ENCODE measurements at regions not wholly inside any gene's neighbourhood (a gene's known extent, or its start where the extent isn't known, plus 50 kb on each side); places are given as distances from the start of the nearest gene placed in this dataset.

DNA sequence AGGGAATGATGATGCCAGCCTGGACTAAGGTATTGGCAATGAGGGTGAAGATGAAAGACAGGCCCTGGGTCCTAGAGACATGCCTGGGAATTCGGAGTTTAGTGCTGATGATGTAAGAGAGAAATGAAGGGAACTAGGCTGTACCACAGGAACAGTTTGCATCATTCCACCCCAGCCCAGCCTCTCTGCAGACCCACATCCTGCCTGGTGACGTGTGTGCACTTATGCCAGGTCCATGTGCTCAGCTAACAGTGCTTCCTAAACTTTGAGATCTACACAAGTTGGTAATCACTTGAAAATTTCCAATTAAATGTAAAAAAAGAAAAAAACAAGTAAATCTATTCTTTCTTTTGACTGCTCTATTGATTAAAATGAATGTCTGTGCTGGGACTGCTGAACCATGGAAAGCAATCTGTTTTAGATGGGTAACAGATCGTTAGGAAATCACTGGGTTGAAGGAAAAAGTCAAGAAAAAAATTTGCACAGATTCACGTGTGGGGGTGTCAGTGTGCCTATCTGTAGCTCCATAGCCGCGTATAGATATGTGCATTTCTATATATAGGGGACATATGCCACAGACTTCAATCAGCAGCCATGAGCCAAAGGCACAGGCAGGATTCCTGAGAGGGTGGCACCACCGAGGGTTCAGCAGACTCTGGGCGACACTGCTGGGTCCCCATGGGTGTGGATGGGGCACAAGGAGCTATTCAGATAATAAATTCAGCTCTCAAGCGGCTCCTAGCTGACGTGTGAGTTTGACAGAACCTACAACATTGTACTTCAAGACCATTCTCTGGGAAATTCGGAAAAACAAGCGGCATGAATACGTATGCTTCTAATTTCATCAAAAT, 131.1 kb upstream of the OPCML start:
- no peaks in the 10 kb centered on the region for H3K36me3 Mint-ChIP-seq
- no peaks in the 10 kb centered on the region for H3K4me1 Mint-ChIP-seq
- DNase-seq = no peak
- H3K4me3 Mint-ChIP-seq = no peak overlapping the region
- no peaks in the 10 kb centered on the region for H3K9me3 Mint-ChIP-seq
- no peak overlapping the region for H3K27ac Mint-ChIP-seq
- H3K27me3 Mint-ChIP-seq (ENCODE audit: low read depth in 3 of 3) = peaks cover 0 to 1% (median 0%) of the 10 kb centered on the region in 3 donors

DNA sequence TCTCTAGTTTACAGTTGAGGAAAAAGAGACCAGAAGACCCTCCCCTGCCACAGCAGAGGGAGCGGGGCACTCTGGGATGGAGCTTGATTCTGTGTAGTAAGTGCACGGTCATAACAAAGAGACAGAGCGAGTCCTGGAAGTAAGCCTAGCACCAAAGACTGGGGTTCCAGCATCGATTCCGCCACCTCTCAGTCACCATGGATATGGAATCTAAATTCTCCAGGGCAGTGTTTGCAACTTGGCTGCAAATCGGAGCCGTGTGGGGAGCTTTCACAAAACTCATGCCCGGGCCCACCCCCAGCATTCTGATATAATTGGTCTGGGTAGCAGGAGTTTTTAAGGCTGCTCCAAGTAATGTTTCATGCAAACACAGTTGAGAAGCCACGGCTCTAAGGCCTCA, 129.5 kb upstream of the OPCML start:
- no peak for DNase-seq
- H3K27ac Mint-ChIP-seq = no peak overlapping the region
- no peak overlapping the region for H3K4me3 Mint-ChIP-seq
- H3K9me3 Mint-ChIP-seq = peaks cover 0 to 1% (median 0%) of the 10 kb centered on the region in 6 donors
- H3K4me1 Mint-ChIP-seq = no peaks in the 10 kb centered on the region
- peaks cover 0 to 1% (median 0%) of the 10 kb centered on the region in 3 donors for H3K27me3 Mint-ChIP-seq (ENCODE audit: low read depth in 3 of 3)
- no peaks in the 10 kb centered on the region for H3K36me3 Mint-ChIP-seq

DNA sequence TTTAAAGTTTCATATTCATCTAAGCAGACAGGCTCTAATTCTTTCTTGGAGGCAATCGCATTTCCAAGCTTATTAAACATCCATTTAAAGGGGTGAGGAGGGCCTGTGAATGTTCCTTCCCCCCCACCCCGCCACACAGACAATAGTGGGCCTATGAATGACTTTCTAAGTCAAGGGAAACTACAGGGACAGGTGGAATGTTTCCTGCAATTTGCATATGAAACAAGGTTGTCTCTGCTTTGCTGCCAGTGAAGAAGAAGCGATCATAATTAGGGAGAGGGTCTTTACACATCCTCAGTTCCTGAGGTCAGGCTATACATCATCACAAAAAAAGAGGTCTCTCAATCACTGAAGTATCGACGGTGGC, 127.9 kb upstream of the OPCML start:
- no peak for DNase-seq
- peaks cover 0 to 1% (median 0%) of the 10 kb centered on the region in 3 donors for H3K27me3 Mint-ChIP-seq (ENCODE audit: low read depth in 3 of 3)
- no peaks in the 10 kb centered on the region for H3K36me3 Mint-ChIP-seq
- H3K4me3 Mint-ChIP-seq = no peak overlapping the region
- no peak overlapping the region for H3K27ac Mint-ChIP-seq
- peaks cover 0 to 1% (median 0%) of the 10 kb centered on the region in 6 donors for H3K9me3 Mint-ChIP-seq
- H3K4me1 Mint-ChIP-seq = no peaks in the 10 kb centered on the region

DNA sequence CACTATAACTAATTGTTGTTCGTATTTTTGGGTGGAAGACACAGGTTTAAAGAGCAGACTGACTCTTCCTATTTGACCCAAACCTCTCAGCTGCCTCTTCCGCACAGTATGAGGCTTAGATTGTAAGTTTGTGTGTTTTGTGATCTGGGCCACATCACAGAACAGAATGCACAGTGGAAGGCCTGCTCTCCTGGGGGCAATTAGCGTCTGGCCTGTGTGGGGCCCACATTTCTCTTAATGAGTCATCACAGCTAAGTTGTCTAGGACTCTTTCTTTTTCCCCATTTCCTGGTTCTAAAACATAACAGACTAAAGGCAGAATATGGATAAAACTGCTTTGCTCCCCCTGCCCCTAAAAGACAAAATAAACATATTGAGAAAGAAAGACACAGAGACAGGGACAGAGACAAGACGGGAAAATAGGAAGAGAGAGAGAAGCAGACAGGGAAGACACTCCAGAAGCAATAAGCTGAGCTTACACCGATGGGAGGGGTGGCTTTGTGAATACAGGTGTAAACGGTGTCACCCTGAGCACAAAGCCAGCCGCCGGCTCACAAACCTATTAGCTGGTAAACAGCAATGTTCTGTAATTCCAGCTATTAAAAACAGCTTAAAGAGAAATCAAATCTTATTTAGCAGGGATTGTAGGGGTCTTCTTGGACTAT, 127.4 kb upstream of the OPCML start:
- H3K4me3 Mint-ChIP-seq = no peak overlapping the region
- no peaks in the 10 kb centered on the region for H3K4me1 Mint-ChIP-seq
- H3K36me3 Mint-ChIP-seq = no peaks in the 10 kb centered on the region

DNA sequence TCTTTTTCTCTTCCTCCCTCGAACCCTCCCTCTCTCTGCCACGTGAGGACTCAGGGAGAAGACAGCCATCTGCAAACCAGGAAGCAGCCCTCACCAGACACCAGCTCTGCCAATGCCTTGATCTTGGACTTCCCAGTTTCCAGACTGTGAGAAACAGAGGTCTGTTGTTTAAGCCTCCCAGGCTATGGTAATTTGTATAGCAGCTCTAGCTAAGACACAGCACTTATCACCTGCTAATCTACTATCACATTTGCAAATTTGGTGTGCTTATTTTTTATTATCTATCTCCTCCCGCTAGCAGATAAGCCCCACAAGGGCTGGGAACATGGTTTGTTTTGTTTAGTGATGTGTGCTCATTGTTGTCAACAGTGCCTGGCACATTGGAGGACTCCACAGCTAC, 124.8 kb upstream of the OPCML start:
- peaks cover 0 to 4% (median 0%) of the 10 kb centered on the region in 6 donors for H3K9me3 Mint-ChIP-seq
- no peaks in the 10 kb centered on the region for H3K4me1 Mint-ChIP-seq
- no peak overlapping the region for H3K4me3 Mint-ChIP-seq
- no peaks in the 10 kb centered on the region for H3K36me3 Mint-ChIP-seq
- H3K27me3 Mint-ChIP-seq (ENCODE audit: low read depth in 3 of 3) = peaks cover 0 to 1% (median 0%) of the 10 kb centered on the region in 3 donors
- no peak overlapping the region for H3K27ac Mint-ChIP-seq
- DNase-seq = no peak

More for the DNA sequence above, 127.4 kb upstream of the OPCML start:
- peaks cover 0 to 1% (median 0%) of the 10 kb centered on the region in 6 donors for H3K9me3 Mint-ChIP-seq
- DNase-seq = no peak
- no peak overlapping the region for H3K27ac Mint-ChIP-seq
- peaks cover 0 to 1% (median 0%) of the 10 kb centered on the region in 3 donors for H3K27me3 Mint-ChIP-seq (ENCODE audit: low read depth in 3 of 3)

DNA sequence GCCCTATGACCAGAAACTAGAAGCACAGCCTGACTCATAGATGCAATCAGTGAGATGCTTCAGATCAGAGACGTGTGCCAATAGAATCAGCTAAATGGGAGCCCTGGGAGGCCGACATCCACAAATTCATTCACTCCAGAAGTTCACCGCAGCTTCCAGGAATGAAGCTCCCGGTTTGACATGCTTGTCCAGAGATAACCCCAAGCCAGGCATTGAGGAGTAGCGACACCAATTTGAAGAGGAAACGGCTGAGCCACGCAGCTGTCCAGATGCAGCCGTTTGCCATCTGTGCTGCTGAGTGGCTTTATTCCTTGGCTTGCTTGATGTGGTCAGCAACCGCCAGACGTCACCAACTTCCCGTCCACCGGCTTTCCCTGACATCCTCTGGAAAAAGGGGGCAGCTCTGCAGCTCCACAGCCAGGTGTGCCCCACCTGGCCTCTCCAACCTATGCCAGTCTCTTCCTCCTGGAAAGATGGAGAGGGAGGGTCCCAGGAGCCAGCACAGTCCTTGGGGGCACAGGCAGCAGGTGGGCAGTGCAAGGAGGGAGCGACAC, 123.9 kb upstream of the OPCML start:
- Mint-ChIP-seq H3K36me3 (no peaks in the 10 kb centered on the region), H3K27ac (no peak overlapping the region), H3K4me3 (no peak overlapping the region), H3K4me1 (no peaks in the 10 kb centered on the region), H3K27me3 (ENCODE audit: low read depth in 3 of 3) (peaks cover 0 to 1% (median 0%) of the 10 kb centered on the region in 3 donors), H3K9me3 (peaks cover 0 to 4% (median 0%) of the 10 kb centered on the region in 6 donors)
- no peak for DNase-seq

DNA sequence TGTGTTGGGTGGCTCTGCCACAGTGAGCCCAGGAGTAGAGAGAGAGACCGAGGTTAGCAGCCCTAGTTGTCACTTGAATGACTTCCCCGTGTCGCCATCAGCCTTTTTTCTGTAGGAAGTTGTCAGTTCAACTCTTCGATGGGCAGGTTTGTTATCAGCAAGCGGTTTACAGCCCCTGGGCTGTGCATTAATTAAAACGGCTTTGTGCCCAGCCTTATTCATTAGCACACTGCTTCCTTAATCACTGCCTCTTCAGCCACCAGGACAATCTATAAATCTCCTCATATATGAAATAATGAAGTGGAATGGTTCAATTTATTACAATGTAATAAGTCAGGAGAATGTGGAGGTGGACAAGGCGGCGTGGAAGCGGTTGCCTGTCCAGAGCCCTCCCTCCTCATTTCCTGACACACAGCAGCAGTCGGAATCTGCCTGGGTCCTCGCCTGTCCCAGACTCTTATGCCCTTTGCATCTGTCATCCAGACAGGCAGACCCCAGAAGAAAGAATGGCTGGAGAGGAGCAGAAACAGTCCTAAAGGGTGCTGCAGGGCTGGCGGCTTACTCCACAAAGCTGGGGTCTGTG, 122.4 kb upstream of the OPCML start:
- no peaks in the 10 kb centered on the region for H3K36me3 Mint-ChIP-seq
- no peak overlapping the region for H3K4me3 Mint-ChIP-seq
- no peaks in the 10 kb centered on the region for H3K4me1 Mint-ChIP-seq
- H3K9me3 Mint-ChIP-seq = peaks cover 0 to 4% (median 2%) of the 10 kb centered on the region in 6 donors
- H3K27me3 Mint-ChIP-seq (ENCODE audit: low read depth in 3 of 3) = peaks cover 0 to 3% (median 0%) of the 10 kb centered on the region in 3 donors
- DNase-seq = no peak
- no peak overlapping the region for H3K27ac Mint-ChIP-seq

DNA sequence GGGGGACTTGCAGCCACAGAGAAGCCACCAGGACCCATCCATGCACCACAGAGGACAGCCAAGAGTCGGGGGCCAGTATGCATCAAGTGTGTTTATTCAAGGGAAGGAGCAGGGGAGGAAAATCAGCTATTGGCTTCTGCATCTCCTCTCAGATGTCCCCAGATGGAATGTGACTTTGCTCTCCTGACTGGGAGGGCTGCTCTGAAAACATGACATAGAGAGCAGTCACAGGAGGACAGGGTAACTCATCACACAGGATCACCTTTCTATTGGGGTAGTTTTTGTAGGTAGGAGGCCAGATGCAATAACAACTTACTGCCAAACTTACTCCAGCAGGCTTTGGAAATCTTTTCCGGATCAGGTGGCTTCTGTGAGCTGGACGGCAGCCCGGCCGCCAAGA, 121.0 kb upstream of the OPCML start:
- H3K4me3 Mint-ChIP-seq = no peak overlapping the region
- H3K36me3 Mint-ChIP-seq = no peaks in the 10 kb centered on the region
- DNase-seq = no peak
- H3K9me3 Mint-ChIP-seq = peaks cover 0 to 4% (median 2%) of the 10 kb centered on the region in 6 donors
- H3K27ac Mint-ChIP-seq = no peak overlapping the region
- no peaks in the 10 kb centered on the region for H3K4me1 Mint-ChIP-seq
- peaks cover 0 to 1% (median 0%) of the 10 kb centered on the region in 3 donors for H3K27me3 Mint-ChIP-seq (ENCODE audit: low read depth in 3 of 3)

DNA sequence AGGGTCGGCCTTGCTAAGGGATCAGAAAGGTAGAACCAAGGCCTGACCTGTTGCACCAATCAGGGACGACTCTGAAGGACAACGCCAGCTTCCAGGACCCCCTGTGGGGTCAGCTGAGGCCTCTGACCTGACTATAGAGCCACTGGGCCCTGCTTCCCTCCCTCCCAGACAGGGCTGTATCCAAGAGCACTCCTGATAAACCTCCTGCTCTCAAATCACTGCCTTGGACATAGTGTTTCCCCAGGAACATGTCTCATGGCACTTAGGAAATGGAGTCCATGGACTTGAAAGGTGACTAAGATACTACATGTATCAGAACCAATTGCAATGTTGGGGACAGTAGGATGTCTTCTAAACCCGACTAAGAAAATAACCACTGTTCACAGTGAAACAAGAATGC, 117.8 kb upstream of the OPCML start:
- no peaks in the 10 kb centered on the region for H3K36me3 Mint-ChIP-seq
- H3K4me3 Mint-ChIP-seq = no peak overlapping the region
- peaks cover 0 to 1% (median 0%) of the 10 kb centered on the region in 3 donors for H3K27me3 Mint-ChIP-seq (ENCODE audit: low read depth in 3 of 3)
- no peaks in the 10 kb centered on the region for H3K4me1 Mint-ChIP-seq
- no peak for DNase-seq
- peaks cover 0 to 4% (median 1%) of the 10 kb centered on the region in 6 donors for H3K9me3 Mint-ChIP-seq
- no peak overlapping the region for H3K27ac Mint-ChIP-seq

DNA sequence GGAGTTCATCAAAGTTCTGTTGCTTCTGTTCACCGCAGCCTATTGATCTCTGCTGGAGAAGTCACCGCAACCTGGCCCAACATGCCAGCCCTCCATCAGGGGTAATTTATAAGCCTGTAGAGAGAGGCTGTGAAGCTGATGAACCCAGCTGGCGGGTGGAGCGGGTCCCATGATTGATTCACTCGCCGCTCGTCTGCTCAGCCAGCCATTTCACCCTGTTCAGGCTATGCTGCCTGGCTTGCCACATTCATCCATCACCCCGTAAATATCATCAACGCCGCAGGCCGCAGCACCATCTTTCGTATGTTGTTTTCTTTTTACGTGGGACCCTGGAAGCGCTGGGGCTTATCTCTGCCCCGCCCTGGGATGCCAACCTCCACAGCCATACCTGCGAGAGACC, 116.7 kb upstream of the OPCML start:
- Mint-ChIP-seq H3K27me3 (ENCODE audit: low read depth in 3 of 3) (peaks cover 0 to 1% (median 0%) of the 10 kb centered on the region in 3 donors), H3K4me3 (no peak overlapping the region), H3K36me3 (no peaks in the 10 kb centered on the region), H3K27ac (no peak overlapping the region), H3K4me1 (no peaks in the 10 kb centered on the region), H3K9me3 (peaks cover 0 to 3% (median 0%) of the 10 kb centered on the region in 6 donors)
- DNase-seq = no peak

DNA sequence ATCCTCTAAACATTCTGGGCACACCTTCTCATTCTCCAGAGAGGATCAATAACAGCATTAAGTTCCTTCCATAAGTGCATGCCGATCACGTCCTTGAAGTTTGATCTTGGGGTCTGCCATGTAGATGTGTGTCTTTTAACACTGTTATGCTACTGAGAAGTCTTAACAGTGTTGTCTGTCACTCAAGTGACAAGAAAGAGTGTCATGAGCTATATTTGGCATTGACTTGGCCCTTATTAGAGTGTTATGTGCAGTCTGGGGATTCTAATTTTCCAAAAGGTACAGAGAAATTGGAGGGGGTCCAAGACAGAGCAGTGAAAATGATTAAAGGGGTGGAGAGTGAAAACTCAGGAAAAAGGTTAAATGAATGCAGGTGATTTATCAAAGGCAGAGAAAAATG, 107.1 kb upstream of the OPCML start:
- Mint-ChIP-seq H3K9me3 (peaks cover 0 to 7% (median 0%) of the 10 kb centered on the region in 6 donors), H3K4me1 (no peaks in the 10 kb centered on the region), H3K4me3 (no peak overlapping the region), H3K36me3 (no peaks in the 10 kb centered on the region), H3K27ac (no peak overlapping the region), H3K27me3 (ENCODE audit: low read depth in 3 of 3) (peaks cover 2 to 3% (median 3%) of the 10 kb centered on the region in 3 donors)
- no peak for DNase-seq

DNA sequence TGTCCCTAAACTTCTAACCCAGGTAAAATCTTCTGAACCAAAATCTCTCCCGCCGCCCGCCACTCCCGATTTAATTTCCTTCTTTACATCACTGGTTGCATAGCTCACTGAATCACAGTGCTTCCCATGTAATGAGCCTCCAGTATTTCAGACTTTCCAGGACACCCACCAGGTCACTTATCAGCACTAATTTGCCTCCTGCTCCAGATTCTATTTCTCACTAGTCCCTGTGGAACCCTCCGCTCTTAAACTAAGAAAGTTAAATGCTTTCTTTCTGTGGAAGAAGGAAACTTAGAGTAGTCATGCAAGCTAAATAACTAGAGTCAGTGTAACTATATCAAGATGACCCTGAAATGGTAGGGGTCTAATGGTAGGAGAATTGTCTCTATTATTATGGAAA, 106.6 kb upstream of the OPCML start:
- no peaks in the 10 kb centered on the region for H3K4me1 Mint-ChIP-seq
- peaks cover 0 to 7% (median 0%) of the 10 kb centered on the region in 6 donors for H3K9me3 Mint-ChIP-seq
- H3K27me3 Mint-ChIP-seq (ENCODE audit: low read depth in 3 of 3) = peaks cover 2 to 3% (median 3%) of the 10 kb centered on the region in 3 donors
- DNase-seq = no peak
- H3K4me3 Mint-ChIP-seq = no peak overlapping the region
- no peak overlapping the region for H3K27ac Mint-ChIP-seq
- no peaks in the 10 kb centered on the region for H3K36me3 Mint-ChIP-seq

DNA sequence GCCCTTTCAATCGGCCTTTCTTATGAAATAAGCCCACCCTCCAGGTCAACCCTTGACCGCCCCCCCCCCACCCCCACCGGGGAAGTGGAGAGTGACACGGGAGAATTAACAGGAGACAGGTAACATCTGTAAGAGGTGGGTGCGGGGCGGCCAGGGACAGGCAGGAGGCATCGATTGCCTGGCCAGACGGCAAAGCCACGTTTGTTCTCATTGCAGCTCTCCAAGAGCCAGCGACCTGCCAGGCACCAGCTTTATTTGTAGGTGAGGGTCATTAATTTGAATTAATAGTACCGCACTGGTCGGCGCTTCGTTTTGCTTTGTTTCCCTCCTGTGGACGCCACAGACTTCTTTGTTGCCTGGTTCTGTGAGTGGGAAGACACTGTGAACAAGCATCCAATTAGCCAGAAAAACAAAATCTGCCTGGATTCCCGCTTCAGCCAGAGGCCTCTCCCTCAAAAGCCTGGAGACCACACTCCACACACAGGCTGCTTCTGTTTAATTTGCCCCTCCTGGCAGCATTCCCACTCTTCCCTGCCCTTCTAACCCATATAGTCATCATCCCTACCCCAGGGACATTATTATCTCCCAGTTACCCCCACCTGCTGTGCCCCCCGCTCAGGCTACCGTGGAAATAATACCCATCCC, 104.5 kb upstream of the OPCML start:
- DNase-seq = no peak
- H3K4me1 Mint-ChIP-seq = no peaks in the 10 kb centered on the region
- peaks cover 2 to 5% (median 4%) of the 10 kb centered on the region in 3 donors for H3K27me3 Mint-ChIP-seq (ENCODE audit: low read depth in 3 of 3)
- H3K27ac Mint-ChIP-seq = no peak overlapping the region
- H3K4me3 Mint-ChIP-seq = no peak overlapping the region
- H3K9me3 Mint-ChIP-seq = peaks cover 0 to 7% (median 1%) of the 10 kb centered on the region in 6 donors
- no peaks in the 10 kb centered on the region for H3K36me3 Mint-ChIP-seq
